Glutamatergic neuron (in vitro differentiated cells): ENCODE measurements at regions not wholly inside any gene's neighbourhood (a gene's known extent, or its start where the extent isn't known, plus 50 kb on each side); places are given as distances from the start of the nearest gene placed in this dataset.

Source experiments
- DNase-seq: peaks from one replicate; pipeline ENCODE4 v3.0.0; 2022
- H3K27ac Mint-ChIP-seq: one replicate; pipeline ENCODE4 v1.8.0; 2020; ENCODE audit warnings: mild to moderate bottlenecking, mixed read lengths, inconsistent platforms; ENCODE audit not compliant: unreplicated experiment
- H3K27me3 Mint-ChIP-seq: one replicate; pipeline ENCODE4 v1.8.0; 2020; ENCODE audit warnings: mild to moderate bottlenecking, moderate library complexity, mixed read lengths, inconsistent platforms; ENCODE audit not compliant: unreplicated experiment
- H3K36me3 Mint-ChIP-seq: one replicate; pipeline ENCODE4 v1.8.0; 2020; ENCODE audit warnings: mild to moderate bottlenecking, mixed read lengths, inconsistent platforms; ENCODE audit not compliant: unreplicated experiment
- H3K4me1 Mint-ChIP-seq: one replicate; pipeline ENCODE4 v1.8.0; 2020; ENCODE audit warnings: mild to moderate bottlenecking, low read depth, mixed read lengths, inconsistent platforms; ENCODE audit not compliant: unreplicated experiment
- H3K4me3 Mint-ChIP-seq: one replicate; pipeline ENCODE4 v1.8.0; 2020; ENCODE audit warnings: mild to moderate bottlenecking, mixed read lengths, inconsistent platforms; ENCODE audit not compliant: unreplicated experiment
- H3K9me3 Mint-ChIP-seq: one replicate; pipeline ENCODE4 v1.8.0; 2020; ENCODE audit warnings: mild to moderate bottlenecking, moderate library complexity, mixed read lengths, inconsistent platforms; ENCODE audit not compliant: unreplicated experiment
- CTCF ChIP-seq: fragments of 200-600 bp; sonication (generic); IDR thresholded peaks from one replicate; pipeline ENCODE4 v1.5.0; 2021; ENCODE audit not compliant: partially characterized antibody, unreplicated experiment

GRCh38 chr1:81406292-81406999, 394.3 kb upstream of the ADGRL2 start:
- no peaks in the 10 kb centered on the region for H3K27me3 Mint-ChIP-seq
- no peaks in the 10 kb centered on the region for H3K36me3 Mint-ChIP-seq
- no peak for TF ChIP-seq CTCF
- no peak for DNase-seq
- H3K4me3 Mint-ChIP-seq = no peak overlapping the region
- no peaks in the 10 kb centered on the region for H3K9me3 Mint-ChIP-seq
- no peak overlapping the region for H3K27ac Mint-ChIP-seq
- peaks cover 17% of the 10 kb centered on the region for H3K4me1 Mint-ChIP-seq

GRCh38 chr1:81398041-81398440, 402.7 kb upstream of the ADGRL2 start:
- Mint-ChIP-seq H3K27ac (no peak overlapping the region), H3K9me3 (peaks cover 3% of the 10 kb centered on the region), H3K4me1 (no peaks in the 10 kb centered on the region), H3K4me3 (no peak overlapping the region), H3K27me3 (peaks cover 2% of the 10 kb centered on the region), H3K36me3 (peaks cover 15% of the 10 kb centered on the region)
- TF ChIP-seq CTCF = no peak
- DNase-seq = no peak

GRCh38 chr1:81392526-81393226, 408.1 kb upstream of the ADGRL2 start:
- no peaks in the 10 kb centered on the region for H3K9me3 Mint-ChIP-seq
- no peaks in the 10 kb centered on the region for H3K4me1 Mint-ChIP-seq
- H3K36me3 Mint-ChIP-seq = no peaks in the 10 kb centered on the region
- no peak for DNase-seq
- H3K27ac Mint-ChIP-seq = no peak overlapping the region
- H3K27me3 Mint-ChIP-seq = peaks cover 2% of the 10 kb centered on the region
- no peak for TF ChIP-seq CTCF
- no peak overlapping the region for H3K4me3 Mint-ChIP-seq

- no peak for DNase-seq
- H3K4me3 Mint-ChIP-seq = no peak overlapping the region
- H3K9me3 Mint-ChIP-seq = no peaks in the 10 kb centered on the region
- H3K27ac Mint-ChIP-seq = no peak overlapping the region
- no peaks in the 10 kb centered on the region for H3K36me3 Mint-ChIP-seq
- no peaks in the 10 kb centered on the region for H3K4me1 Mint-ChIP-seq
- no peak for TF ChIP-seq CTCF
- H3K27me3 Mint-ChIP-seq = peaks cover 2% of the 10 kb centered on the region
Measured at GRCh38 chr1:81391125-81391828, 409.5 kb upstream of the ADGRL2 start.
